H1 (cell line): ENCODE measurements at regions not wholly inside any gene's neighbourhood (a gene's known extent, or its start where the extent isn't known, plus 50 kb on each side); places are given as distances from the start of the nearest gene placed in this dataset.

Experiments used
- CTCF ChIA-PET: fragments of 300-600 bp; sonication (Branson Sonifier 250); formaldehyde crosslinking; loops from one replicate; lab custom pipeline; 2021; ENCODE audit not compliant: partially characterized antibody; lab: Charles Lee
- POLR2A ChIA-PET: fragments of 300-600 bp; sonication (Branson Sonifier 250); formaldehyde crosslinking; loops from one replicate; lab custom pipeline; 2021; ENCODE audit warnings: inconsistent platforms; ENCODE audit not compliant: partially characterized antibody; lab: Charles Lee
- DNase-seq, 2 experiments: peaks; one replicate each; pipeline versions ENCODE4 v3.0.0 to v3.0.0-alpha.2; 2010 to 2022; ENCODE audit warnings: low spot score in 2 of 2, low read depth in 1 of 2, mixed read lengths in 1 of 2
- FAIRE-seq: peaks from 2 replicates; lab custom pipeline; 2011; peaks lifted over from hg19 to GRCh38; lab: Jason Lieb, UNC
- H2AFZ ChIP-seq: 2 replicates; pipeline ENCODE4 v1.8.1; 2012; ENCODE audit warnings: low read length, inconsistent platforms
- H2AK5ac ChIP-seq: 2 replicates; pipeline ENCODE4 v1.6.1; 2013; ENCODE audit warnings: low read depth, low read length
- H2BK120ac ChIP-seq: replicated peaks from 2 replicates; pipeline ENCODE3; 2013; ENCODE audit warnings: low read depth, low read length, inconsistent platforms
- H2BK12ac ChIP-seq: 2 replicates; pipeline ENCODE4 v1.6.1; 2013; ENCODE audit warnings: low read depth, low read length
- H2BK15ac ChIP-seq: 2 replicates; pipeline ENCODE4 v1.6.1; 2013; ENCODE audit warnings: low read length
- H2BK20ac ChIP-seq: 2 replicates; pipeline ENCODE4 v1.6.1; 2013; ENCODE audit warnings: low read length
- H2BK5ac ChIP-seq: 2 replicates; pipeline ENCODE4 v1.6.1; 2013; ENCODE audit warnings: low read depth, low read length
- H3K14ac ChIP-seq: 2 replicates; pipeline ENCODE4 v1.6.1; 2013; ENCODE audit warnings: inconsistent platforms; ENCODE audit not compliant: insufficient read length
- H3K18ac ChIP-seq: 2 replicates; pipeline ENCODE4 v1.6.1; 2013; ENCODE audit warnings: low read length; ENCODE audit errors: extremely low read depth
- H3K23ac ChIP-seq: 2 replicates; pipeline ENCODE4 v1.6.1; 2013; ENCODE audit warnings: inconsistent platforms; ENCODE audit not compliant: insufficient read length
- H3K23me2 ChIP-seq: 2 replicates; pipeline ENCODE4 v1.6.1; 2013; ENCODE audit warnings: low read depth, low read length
- H3K27ac ChIP-seq: 2 replicates; pipeline ENCODE4 v1.6.1; 2011; ENCODE audit warnings: low read depth, low read length, inconsistent platforms
- H3K27me3 ChIP-seq, 4 experiments: replicated peaks in 1 of 4; 1 replicate in 1 of 4; 2 replicates in 3 of 4; pipeline versions ENCODE4 v1.6.1 to v1.8.1; 2011 to 2013; ENCODE audit warnings: low read length in 3 of 4, mild to moderate bottlenecking in 3 of 4, inconsistent platforms in 2 of 4, mixed read lengths in 2 of 4, moderate library complexity in 1 of 4; ENCODE audit not compliant: control insufficient read depth in 3 of 4, insufficient read depth in 3 of 4; ENCODE audit errors: extremely low read depth in 1 of 4
- H3K36me3 ChIP-seq, 4 experiments: 2 replicates each; pipeline versions ENCODE4 v1.6.1 to v1.8.1; 2011 to 2013; ENCODE audit warnings: mild to moderate bottlenecking in 4 of 4, low read length in 3 of 4, moderate library complexity in 2 of 4, control low read depth in 1 of 4, inconsistent platforms in 1 of 4; ENCODE audit not compliant: insufficient read depth in 4 of 4, control insufficient read depth in 2 of 4
- H3K4ac ChIP-seq: replicated peaks from 2 replicates; pipeline ENCODE3; 2013; ENCODE audit warnings: low read length, low read depth, mixed read lengths, inconsistent platforms; ENCODE audit not compliant: insufficient read length
- H3K4me1 ChIP-seq, 4 experiments: replicated peaks in 1 of 4; 1 replicate in 1 of 4; 2 replicates in 3 of 4; pipeline versions ENCODE4 v1.6.1 to v1.8.1; 2011 to 2013; ENCODE audit warnings: low read length in 3 of 4, inconsistent platforms in 2 of 4, mixed read lengths in 1 of 4; ENCODE audit not compliant: insufficient read depth in 4 of 4, control insufficient read depth in 3 of 4
- H3K4me2 ChIP-seq, 2 experiments: 2 replicates each; pipeline versions ENCODE4 v1.6.1 to v1.8.1; 2011 to 2013; ENCODE audit warnings: low read depth in 2 of 2, low read length in 2 of 2, control low read depth in 1 of 2, inconsistent platforms in 1 of 2, mild to moderate bottlenecking in 1 of 2; ENCODE audit not compliant: insufficient read depth in 1 of 2
- H3K4me3 ChIP-seq, 4 experiments: fragments of 200-600, 300-600 bp in 1 of 4; sonication (generic), shearing (Covaris generic), sonication (Bioruptor Twin) in 1 of 4; 2 replicates each; pipeline versions ENCODE4 v1.5.1 to v1.8.1; 2011 to 2016; ENCODE audit warnings: low read length in 4 of 4, low read depth in 3 of 4, control low read depth in 2 of 4, inconsistent platforms in 2 of 4, mild to moderate bottlenecking in 2 of 4, mixed read lengths in 1 of 4, moderate library complexity in 1 of 4; ENCODE audit not compliant: insufficient read depth in 2 of 4; ENCODE audit errors: extremely low read depth in 1 of 4
- H3K56ac ChIP-seq: replicated peaks from 2 replicates; pipeline ENCODE3; 2013; ENCODE audit warnings: low read depth, mild to moderate bottlenecking, mixed read lengths, low read length, inconsistent platforms; ENCODE audit not compliant: insufficient read length
- H3K79me1 ChIP-seq: 2 replicates; pipeline ENCODE4 v1.6.1; 2013; ENCODE audit warnings: low read depth, low read length, control low read depth
- H3K79me2 ChIP-seq, 2 experiments: 2 replicates each; pipeline versions ENCODE4 v1.6.1 to v1.8.1; 2012 to 2013; ENCODE audit warnings: low read length in 2 of 2, mild to moderate bottlenecking in 2 of 2, inconsistent platforms in 1 of 2; ENCODE audit not compliant: insufficient read depth in 2 of 2, control insufficient read depth in 1 of 2
- H3K9ac ChIP-seq, 4 experiments: replicated peaks in 1 of 4; 1 replicate in 1 of 4; 2 replicates in 3 of 4; pipeline versions ENCODE4 v1.6.1 to v1.8.1; 2011 to 2013; ENCODE audit warnings: low read depth in 3 of 4, low read length in 3 of 4, control low read depth in 2 of 4, mild to moderate bottlenecking in 2 of 4, moderate library complexity in 2 of 4, inconsistent platforms in 1 of 4; ENCODE audit errors: extremely low read depth in 1 of 4
- H3K9me3 ChIP-seq, 2 experiments: 2 replicates each; pipeline versions ENCODE4 v1.6.1 to v1.8.1; 2012 to 2013; ENCODE audit warnings: mild to moderate bottlenecking in 2 of 2, moderate library complexity in 2 of 2, control low read depth in 1 of 2, inconsistent platforms in 1 of 2, low read depth in 1 of 2, low read length in 1 of 2, mixed read lengths in 1 of 2; ENCODE audit not compliant: insufficient read depth in 2 of 2
- H4K20me1 ChIP-seq, 2 experiments: replicated peaks in 1 of 2; 2 replicates each; pipeline versions ENCODE3 to v1.8.1; 2011 to 2013; ENCODE audit warnings: inconsistent platforms in 2 of 2, low read length in 2 of 2, mild to moderate bottlenecking in 1 of 2; ENCODE audit not compliant: insufficient read depth in 2 of 2, control insufficient read depth in 1 of 2
- H4K5ac ChIP-seq: 2 replicates; pipeline ENCODE4 v1.6.1; 2013; ENCODE audit warnings: low read length, low read depth, mixed read lengths, inconsistent platforms; ENCODE audit not compliant: insufficient read length
- H4K8ac ChIP-seq: 2 replicates; pipeline ENCODE4 v1.8.0; 2013; ENCODE audit warnings: mild to moderate bottlenecking, moderate library complexity, low read length, inconsistent platforms; ENCODE audit not compliant: insufficient read depth; ENCODE audit errors: extremely low read depth
- H4K91ac ChIP-seq: replicated peaks from 2 replicates; pipeline ENCODE3; 2013; ENCODE audit warnings: low read length, mixed read lengths, inconsistent platforms; ENCODE audit not compliant: insufficient read length
- CBX5 ChIP-seq: fragments of 300-800, 300-1000 bp; sonication (generic); IDR thresholded peaks from 2 replicates; pipeline ENCODE4 v1.7.1; 2016; ENCODE audit warnings: antibody characterized with exemption, low read length, low read depth
- NANOG ChIP-seq: IDR thresholded peaks from 2 replicates; pipeline ENCODE4 v1.6.1; 2011; ENCODE audit warnings: low read length, low read depth, mild to moderate bottlenecking, inconsistent platforms; ENCODE audit not compliant: insufficient read depth, poor library complexity, severe bottlenecking
- POU5F1 ChIP-seq: IDR thresholded peaks from 2 replicates; pipeline ENCODE4 v1.6.1; 2011; ENCODE audit warnings: low read depth, mild to moderate bottlenecking, low read length, moderate library complexity
- WGBS, 2 experiments: shearing (Covaris generic) in 1 of 2; methylation state at CpG; one replicate each; pipeline versions ENCODE4 v1.1.6 to v1.1.7; 2013 to 2015; ENCODE audit warnings: low lambda C conversion rate in 2 of 2, mixed read lengths in 2 of 2, inconsistent platforms in 1 of 2, low coverage in 1 of 2, missing lambda C conversion rate in 1 of 2; ENCODE audit not compliant: insufficient replicate concordance in 2 of 2, insufficient coverage in 1 of 2, insufficient read length in 1 of 2; ENCODE audit errors: extremely low coverage in 1 of 2, missing lambda C conversion rate in 1 of 2; 5-methylcytosine and 5-hydroxymethylcytosine counted together

- no peaks in the 10 kb centered on the region for H3K36me3 ChIP-seq
- H2BK15ac ChIP-seq: no peak overlapping the region
- H3K79me1 ChIP-seq: no peaks in the 10 kb centered on the region
- no peak overlapping the region for H2BK5ac ChIP-seq
- H4K91ac ChIP-seq: no peak overlapping the region
- no peak overlapping the region for H3K9ac ChIP-seq
- H3K4me2 ChIP-seq: no peak overlapping the region
- no peak overlapping the region for H4K8ac ChIP-seq
- no peak overlapping the region for H3K4ac ChIP-seq
- H3K14ac ChIP-seq: no peak overlapping the region
- H2BK20ac ChIP-seq: no peak overlapping the region
- no peaks in the 10 kb centered on the region for H3K9me3 ChIP-seq
- 100% methylated on average over 1 of the region's 1 CpG; no CpG with 5 or more reads in 1 of the 2 experiments for WGBS, 2 experiments
- no peaks in the 10 kb centered on the region for H3K27me3 ChIP-seq
- no peak for TF ChIP-seq CBX5
- TF ChIP-seq POU5F1: 0 out of 2 replicates have a peak, but pooled peaks have one; percentile 5
- TF ChIP-seq NANOG: peak; percentile 43
- peaks cover 0 to 5% (median 2%) of the 10 kb centered on the region in 4 experiments; a peak in 2 of 7 replicates for H3K4me1 ChIP-seq
- no peak overlapping the region for H3K56ac ChIP-seq
- no peak overlapping the region for H3K27ac ChIP-seq
- FAIRE-seq: no peak
- no peaks in the 10 kb centered on the region for H3K23me2 ChIP-seq
- no peak overlapping the region for H3K18ac ChIP-seq
- CTCF ChIA-PET: no interaction called here
- no peak overlapping the region for H2AK5ac ChIP-seq
- H2BK12ac ChIP-seq: 0 out of 2 replicates have a peak overlapping the region, but pooled peaks have one; percentile 39
- no peaks in the 10 kb centered on the region for H4K20me1 ChIP-seq
- H4K5ac ChIP-seq: no peak overlapping the region
- H2BK120ac ChIP-seq: no peak overlapping the region
- no peak overlapping the region for H3K23ac ChIP-seq
- H3K4me3 ChIP-seq: no peak overlapping the region
- POLR2A ChIA-PET: no interaction called here
- no peak overlapping the region for H2AFZ ChIP-seq
- no peak for DNase-seq
- no peaks in the 10 kb centered on the region for H3K79me2 ChIP-seq
Measured at GRCh38 chr6:113027780-113028179, 680.6 kb downstream of the RFPL4B start.
